ENCODE measurements at regions not wholly inside any gene's neighbourhood (a gene's known extent, or its start where the extent isn't known, plus 50 kb on each side); places are given as distances from the start of the nearest gene placed in this dataset.
A peak's percentile ranks its signal among the peaks of the same experiment; 100 is the strongest.

DNA sequence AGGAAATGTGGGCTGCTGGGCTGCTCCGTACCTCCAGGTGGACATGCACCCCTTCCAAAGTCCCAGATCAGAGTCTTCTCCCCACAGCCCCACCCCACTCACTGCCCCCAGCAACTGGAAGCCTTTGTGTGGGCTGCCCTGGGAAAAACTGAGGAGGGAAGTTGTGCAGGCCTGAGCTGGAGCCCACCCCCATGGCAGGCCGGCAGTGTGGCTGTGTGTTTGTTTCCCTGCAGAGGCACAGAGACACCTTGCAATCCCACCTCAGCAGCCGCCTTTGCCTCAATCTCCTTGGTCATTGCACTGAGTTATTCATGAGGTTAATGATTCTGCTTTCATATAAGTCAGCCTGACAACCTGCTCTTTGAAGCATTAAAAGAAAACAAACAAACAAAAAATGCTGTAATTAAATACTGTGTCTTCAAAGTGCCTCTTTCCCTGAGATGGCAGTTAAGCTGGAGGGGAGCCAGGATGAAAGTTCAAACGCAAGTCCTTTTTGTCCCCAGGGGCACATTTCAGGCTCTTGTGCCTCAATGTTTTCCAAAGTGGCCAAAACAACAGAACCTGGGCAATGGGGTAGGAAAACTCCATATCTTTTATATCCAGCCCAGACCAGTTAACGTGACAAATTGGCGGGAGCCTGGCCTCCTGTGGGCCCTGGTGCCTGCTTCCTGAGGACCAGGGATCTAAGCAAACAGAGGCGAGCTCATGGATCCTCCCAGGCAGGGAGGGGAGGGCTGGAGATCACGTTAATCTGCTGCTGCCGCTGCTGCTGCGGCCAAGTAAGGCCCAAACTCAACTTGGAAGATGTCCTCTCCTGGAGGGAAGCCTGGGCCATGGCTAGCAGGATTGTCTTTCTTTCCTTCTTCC, 51.9 kb upstream of the TSPAN11 start:
- no peaks in the 10 kb centered on the region for H3K36me3 ChIP-seq
- H3K27me3 ChIP-seq = no peaks in the 10 kb centered on the region
- no peaks in the 10 kb centered on the region for H3K9me3 ChIP-seq
- no peak for DNase-seq
- H3K4me3 ChIP-seq = no peak overlapping the region

DNA sequence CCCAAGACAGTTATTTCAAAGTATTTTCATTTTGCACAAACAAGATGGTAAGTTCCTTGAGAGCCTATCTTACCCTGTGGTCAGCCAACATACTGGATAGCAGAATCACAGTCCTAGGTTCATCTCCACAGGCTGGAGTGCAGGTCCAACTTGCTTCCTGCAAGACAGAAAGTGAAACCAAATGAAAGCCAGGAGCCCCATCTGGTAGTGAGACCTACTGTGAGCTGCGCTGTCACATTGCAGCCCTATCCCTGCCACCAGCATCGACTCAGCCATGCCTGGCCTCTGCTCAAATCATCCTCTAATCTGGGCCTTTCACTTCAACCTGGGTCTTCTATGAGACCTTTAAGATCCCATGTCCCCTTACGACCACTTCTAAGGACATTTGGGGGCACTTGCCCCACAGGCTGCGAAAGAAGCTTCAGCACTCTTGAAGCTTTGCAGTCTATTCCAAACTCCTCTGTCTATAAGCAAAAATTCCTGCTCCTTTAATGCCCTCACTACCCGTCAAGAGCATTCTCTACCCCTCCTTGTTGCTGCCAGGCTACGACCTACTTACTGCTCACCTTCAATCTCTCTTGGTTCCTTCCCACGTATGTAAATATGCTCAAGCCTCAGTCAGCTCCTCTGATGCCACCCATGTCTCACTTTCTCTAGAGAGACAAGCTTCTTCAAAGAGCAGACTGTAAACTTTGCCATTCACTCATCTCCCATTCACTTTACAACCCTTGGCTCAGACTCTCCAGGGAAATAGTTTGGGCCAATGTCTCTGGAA, 55.9 kb upstream of the TSPAN11 start:
- Histone ChIP-seq H3K4me3 (no peak overlapping the region), H3K27me3 (no peaks in the 10 kb centered on the region), H3K9me3 (peaks cover 12% of the 10 kb centered on the region), H3K36me3 (no peaks in the 10 kb centered on the region)
- no peak for DNase-seq

DNA sequence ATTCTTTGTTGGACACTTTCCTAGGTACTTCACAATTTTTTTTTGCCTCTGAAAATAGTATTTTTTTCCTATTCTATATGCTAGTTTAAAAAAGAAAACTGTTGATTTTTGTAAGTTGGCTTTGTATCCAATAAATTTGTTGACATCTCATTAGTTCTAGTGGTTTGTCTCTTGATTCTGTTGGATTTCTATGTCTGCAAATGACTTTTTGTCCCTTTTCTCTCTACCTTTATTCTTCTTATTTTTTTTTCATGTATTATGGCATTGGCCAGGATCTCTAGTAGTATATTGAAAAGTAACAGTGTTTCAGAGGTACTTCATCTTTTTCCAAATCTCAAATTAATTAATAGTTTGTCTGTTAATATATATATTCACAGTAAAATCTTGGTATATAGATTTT, 59.1 kb upstream of the TSPAN11 start:
- Histone ChIP-seq H3K27me3 (0 out of 2 replicates have a peak, but pooled peaks cover 3% of the 10 kb centered on the region), H3K4me3 (no peak overlapping the region), H3K36me3 (no peaks in the 10 kb centered on the region), H3K9me3 (peaks cover 12% of the 10 kb centered on the region)
- DNase-seq = no peak

GRCh38 chr12:30866256-30866655, 60.3 kb upstream of the TSPAN11 start:
- Histone ChIP-seq H3K36me3 (no peaks in the 10 kb centered on the region), H3K9me3 (peaks cover 12% of the 10 kb centered on the region), H3K4me3 (no peak overlapping the region), H3K27me3 (0 out of 2 replicates have a peak, but pooled peaks cover 3% of the 10 kb centered on the region)
- no peak for DNase-seq

DNA sequence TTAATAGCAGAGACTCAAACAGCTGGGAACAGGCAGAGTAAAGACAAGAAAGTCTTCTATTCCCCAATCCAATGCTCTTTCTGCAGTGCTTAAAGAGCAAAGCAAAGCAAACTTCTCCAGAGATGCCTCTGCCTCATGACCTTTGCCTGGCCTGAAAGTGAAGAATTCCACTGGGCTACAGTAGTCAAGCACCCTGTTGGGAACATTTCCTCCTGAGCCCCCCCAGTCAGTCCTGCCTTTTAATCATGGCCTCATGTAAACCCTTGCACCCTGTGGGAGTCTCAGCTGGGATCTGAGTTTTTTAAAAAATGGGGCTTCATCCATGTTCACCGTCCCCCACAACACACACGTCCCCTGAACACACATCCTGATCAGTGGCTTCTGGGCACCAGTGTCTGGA, 62.7 kb upstream of the TSPAN11 start:
- Histone ChIP-seq H3K27me3 (0 out of 2 replicates have a peak, but pooled peaks cover 3% of the 10 kb centered on the region), H3K9me3 (peaks cover 12% of the 10 kb centered on the region), H3K4me3 (no peak overlapping the region), H3K36me3 (no peaks in the 10 kb centered on the region)
- DNase-seq = no peak

- Histone ChIP-seq H3K36me3 (no peaks in the 10 kb centered on the region), H3K9me3 (peaks cover 4% of the 10 kb centered on the region; the same call in 1 of the 2 replicates), H3K4me3 (no peak overlapping the region), H3K27me3 (0 out of 2 replicates have a peak, but pooled peaks cover 3% of the 10 kb centered on the region)
- no peak for DNase-seq
Observed at GRCh38 chr12:30862486-30862885, 64.1 kb upstream of the TSPAN11 start.

- Histone ChIP-seq H3K36me3 (no peaks in the 10 kb centered on the region), H3K27me3 (0 out of 2 replicates have a peak, but pooled peaks cover 12% of the 10 kb centered on the region), H3K9me3 (no peaks in the 10 kb centered on the region), H3K4me3 (no peak overlapping the region)
- no peak for DNase-seq
Observed at GRCh38 chr12:30859226-30859625, 67.3 kb upstream of the TSPAN11 start.

GRCh38 chr12:30858471-30858870, 68.1 kb upstream of the TSPAN11 start:
- Histone ChIP-seq H3K27me3 (0 out of 2 replicates have a peak, but pooled peaks cover 11% of the 10 kb centered on the region), H3K4me3 (no peak overlapping the region), H3K9me3 (no peaks in the 10 kb centered on the region), H3K36me3 (no peaks in the 10 kb centered on the region)
- DNase-seq = no peak

DNA sequence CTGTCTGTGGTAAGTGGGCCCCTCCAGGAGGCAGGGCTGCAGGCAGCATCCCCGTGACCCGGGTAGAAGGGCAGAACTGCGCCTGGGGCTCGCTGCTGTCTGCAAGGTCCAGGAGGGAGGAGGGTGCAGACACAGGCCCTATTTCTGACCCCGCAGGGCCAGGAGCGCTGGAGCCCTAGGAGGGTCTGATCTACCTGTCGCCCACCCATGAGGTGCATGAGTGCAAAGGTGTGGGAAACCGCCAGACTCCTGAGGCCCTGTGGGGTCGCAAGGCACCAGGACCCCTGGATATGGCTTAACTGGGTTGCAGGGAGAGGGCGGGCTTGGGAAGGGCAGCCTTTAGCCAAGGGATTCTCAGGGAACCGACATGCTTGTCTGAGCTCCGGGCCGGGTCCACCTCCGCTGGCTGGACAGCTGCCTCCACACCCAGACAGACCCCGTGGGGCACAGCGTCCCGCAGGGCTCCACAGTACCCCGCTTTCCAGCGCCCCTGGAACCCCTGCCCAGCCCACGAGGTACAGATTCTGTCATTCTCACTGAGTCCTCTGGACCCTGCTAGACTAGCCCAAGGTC, 72.9 kb upstream of the TSPAN11 start:
- Histone ChIP-seq H3K36me3 (no peaks in the 10 kb centered on the region), H3K27me3 (peaks cover 10% of the 10 kb centered on the region; the same call in 1 of the 2 replicates), H3K9me3 (no peaks in the 10 kb centered on the region), H3K4me3 (no peak overlapping the region)
- DNase-seq = no peak

DNA sequence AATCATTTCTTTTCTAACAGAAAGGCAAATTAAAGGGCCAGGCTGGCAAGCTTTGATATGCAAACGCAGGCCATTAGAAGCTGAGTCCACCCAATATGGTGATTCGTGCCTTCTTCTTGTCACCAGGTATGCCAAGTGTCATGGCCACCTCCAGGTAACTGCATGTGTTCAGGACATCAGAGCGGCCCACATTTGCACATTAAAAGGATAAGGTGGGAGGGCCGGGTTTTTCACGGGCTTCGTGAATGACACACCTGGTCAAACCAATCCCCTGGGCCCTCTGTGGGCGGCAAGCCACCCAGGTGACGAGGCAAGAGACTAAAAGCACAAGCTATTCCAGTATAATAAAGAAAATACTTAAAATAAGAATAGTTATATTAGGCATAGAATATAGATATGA, 75.9 kb upstream of the TSPAN11 start:
- Histone ChIP-seq H3K9me3 (no peaks in the 10 kb centered on the region), H3K36me3 (no peaks in the 10 kb centered on the region), H3K27me3 (peaks cover 8% of the 10 kb centered on the region; the same call in 1 of the 2 replicates), H3K4me3 (no peak overlapping the region)
- DNase-seq = no peak

DNA sequence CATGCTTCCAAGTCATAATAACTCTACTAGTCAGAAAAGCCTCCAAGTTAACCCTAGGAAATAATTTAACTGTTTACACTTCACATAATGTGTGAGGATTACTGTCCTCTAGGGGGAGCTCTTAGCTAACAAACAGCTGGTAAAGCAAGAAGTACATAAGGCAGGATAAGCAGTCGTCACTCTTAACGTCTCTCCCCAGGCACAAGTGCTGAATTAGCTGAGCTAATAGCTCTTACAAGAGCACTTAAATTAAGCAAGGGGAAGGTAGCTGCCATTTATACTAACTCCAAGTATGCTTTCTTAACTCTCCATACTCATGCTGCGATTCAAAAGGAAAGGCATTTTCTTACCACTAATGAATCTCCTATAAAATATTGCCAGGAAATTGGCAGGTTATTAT, 79.3 kb upstream of the TSPAN11 start:
- Histone ChIP-seq H3K27me3 (peaks cover 3% of the 10 kb centered on the region; the same call in 1 of the 2 replicates), H3K36me3 (no peaks in the 10 kb centered on the region), H3K9me3 (no peaks in the 10 kb centered on the region), H3K4me3 (no peak overlapping the region)
- DNase-seq = peak; percentile 12

- H3K27me3 ChIP-seq = peaks cover 3% of the 10 kb centered on the region; the same call in 1 of the 2 replicates
- H3K9me3 ChIP-seq = no peaks in the 10 kb centered on the region
- H3K4me3 ChIP-seq = no peak overlapping the region
- H3K36me3 ChIP-seq = no peaks in the 10 kb centered on the region
- DNase-seq = no peak
Observed at GRCh38 chr12:30846776-30847175, 79.8 kb upstream of the TSPAN11 start.

- Histone ChIP-seq H3K27me3 (peaks cover 3% of the 10 kb centered on the region; the same call in 1 of the 2 replicates), H3K36me3 (no peaks in the 10 kb centered on the region), H3K9me3 (no peaks in the 10 kb centered on the region), H3K4me3 (no peak overlapping the region)
- DNase-seq = no peak
Observed at GRCh38 chr12:30845676-30846075, 80.9 kb upstream of the TSPAN11 start.

GRCh38 chr12:30843211-30843610, 83.3 kb upstream of the TSPAN11 start:
- H3K36me3 ChIP-seq = no peaks in the 10 kb centered on the region
- DNase-seq = no peak
- no peak overlapping the region for H3K4me3 ChIP-seq
- H3K27me3 ChIP-seq = peaks cover 7% of the 10 kb centered on the region
- no peaks in the 10 kb centered on the region for H3K9me3 ChIP-seq

- no peaks in the 10 kb centered on the region; the same call in 1 of the 2 replicates for H3K9me3 ChIP-seq
- no peaks in the 10 kb centered on the region for H3K36me3 ChIP-seq
- peaks cover 28% of the 10 kb centered on the region for H3K27me3 ChIP-seq
- DNase-seq = no peak
- H3K4me3 ChIP-seq = no peak overlapping the region
Observed at GRCh38 chr12:30840715-30841114, 85.8 kb upstream of the TSPAN11 start.

GRCh38 chr12:30839643-30840220, 85.0 kb upstream of the CAPRIN2 start:
- no peak for DNase-seq
- H3K9me3 ChIP-seq = no peaks in the 10 kb centered on the region; the same call in 1 of the 2 replicates
- H3K36me3 ChIP-seq = no peaks in the 10 kb centered on the region
- H3K4me3 ChIP-seq = no peak overlapping the region
- H3K27me3 ChIP-seq = peaks cover 30% of the 10 kb centered on the region

GRCh38 chr12:30837595-30837994, 82.8 kb upstream of the CAPRIN2 start:
- H3K27me3 ChIP-seq = peaks cover 30% of the 10 kb centered on the region
- no peak for DNase-seq
- H3K36me3 ChIP-seq = no peaks in the 10 kb centered on the region
- H3K9me3 ChIP-seq = no peaks in the 10 kb centered on the region; the same call in 1 of the 2 replicates
- H3K4me3 ChIP-seq = no peak overlapping the region

Measured in MG63 (cell line).